HG03571 (cell line): ENCODE measurements at regions not wholly inside any gene's neighbourhood (a gene's known extent, or its start where the extent isn't known, plus 50 kb on each side); places are given as distances from the start of the nearest gene placed in this dataset.

Source experiments
- ATAC-seq: cut with Tn5 transposase; IDR thresholded peaks from one replicate; pipeline ENCODE4 v1.9.1; 2021; ENCODE audit not compliant: unreplicated experiment

- no peak for ATAC-seq
Measured at GRCh38 chr2:15860051-15860663, 80.2 kb upstream of the MYCN start.

DNA sequence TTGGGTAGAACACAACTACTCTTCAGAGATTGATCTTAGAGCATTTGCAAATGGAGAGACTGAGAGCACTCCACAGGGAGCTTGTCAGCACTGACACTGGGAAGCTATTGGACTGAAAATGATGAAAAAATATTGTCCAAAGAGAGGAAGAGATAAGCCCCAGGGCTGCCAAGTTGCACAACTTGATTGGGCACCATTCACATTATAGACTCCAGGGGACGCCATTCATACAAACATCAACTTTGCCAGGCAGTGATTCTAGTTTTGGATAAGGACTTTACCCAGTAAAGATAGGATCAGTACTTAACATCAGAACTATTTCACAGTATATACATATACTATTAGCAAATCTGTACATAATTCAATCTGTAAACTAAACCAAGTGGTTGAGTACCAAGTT, 79.6 kb upstream of the MYCN start:
- no peak for ATAC-seq

- no peak for ATAC-seq
Measured at GRCh38 chr2:15861172-15861822, 79.1 kb upstream of the MYCN start.

GRCh38 chr2:15861898-15862297, 78.5 kb upstream of the MYCN start:
- no peak for ATAC-seq

- ATAC-seq, result no peak
Measured at GRCh38 chr2:15863089-15863488, 77.3 kb upstream of the MYCN start.

DNA sequence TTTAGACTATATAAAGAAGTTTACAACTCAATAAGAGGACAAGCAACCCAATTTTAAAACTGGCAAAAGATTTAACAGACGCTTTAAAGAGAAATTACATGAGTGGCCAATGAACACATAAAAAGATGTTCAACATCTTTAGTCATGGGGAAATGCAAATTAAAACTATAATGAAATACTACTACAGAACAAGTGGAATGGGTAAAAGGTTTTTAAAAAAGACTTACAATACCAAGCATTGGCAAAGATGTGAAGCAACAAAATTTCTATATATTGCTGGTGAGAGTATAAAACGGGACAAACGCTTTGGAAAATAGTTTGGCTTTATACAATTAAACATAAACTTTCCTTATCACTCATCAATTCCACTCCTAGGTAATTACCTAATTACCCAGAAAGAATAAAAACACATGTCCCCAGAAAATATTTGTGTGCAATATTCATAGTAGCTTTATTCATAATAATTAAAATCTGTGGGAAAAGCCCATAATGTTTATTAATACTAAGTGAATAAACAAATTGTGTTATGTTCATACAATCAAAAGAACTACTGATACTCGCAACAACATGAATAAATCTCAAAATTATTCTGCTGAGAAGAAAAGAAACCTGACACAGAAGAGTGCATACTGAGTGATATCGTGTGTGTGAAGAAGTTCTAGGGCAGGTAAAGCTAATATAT, 76.7 kb upstream of the MYCN start:
- no peak for ATAC-seq

DNA sequence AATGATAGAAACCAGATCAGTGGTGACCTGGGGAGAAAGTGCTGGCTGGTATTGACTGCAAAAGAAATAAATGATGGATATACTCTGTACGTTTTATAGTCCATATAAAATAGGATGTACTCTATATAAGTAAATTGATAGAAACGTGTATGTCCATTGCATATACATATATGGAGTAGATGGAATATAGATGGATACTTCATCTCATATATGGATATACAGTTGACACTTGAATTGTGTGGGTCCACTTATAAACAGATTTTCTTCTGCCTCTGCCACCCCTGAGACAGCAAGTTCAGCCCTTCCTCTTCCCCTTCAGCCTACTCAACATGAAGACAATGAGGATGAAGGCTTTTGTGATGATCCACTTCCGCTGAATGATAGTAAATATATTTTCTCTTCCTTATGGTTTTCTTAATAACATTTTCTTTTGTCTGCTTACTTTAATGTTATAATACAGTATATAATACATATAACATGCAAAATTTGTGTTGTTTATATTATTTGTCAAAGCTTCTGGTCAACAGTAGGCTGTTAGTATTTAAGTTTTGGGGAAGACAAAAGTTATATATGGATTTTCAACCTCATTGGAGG, 76.1 kb upstream of the MYCN start:
- no peak for ATAC-seq

- no peak for ATAC-seq
Measured at GRCh38 chr2:15865923-15866322, 74.4 kb upstream of the MYCN start.

DNA sequence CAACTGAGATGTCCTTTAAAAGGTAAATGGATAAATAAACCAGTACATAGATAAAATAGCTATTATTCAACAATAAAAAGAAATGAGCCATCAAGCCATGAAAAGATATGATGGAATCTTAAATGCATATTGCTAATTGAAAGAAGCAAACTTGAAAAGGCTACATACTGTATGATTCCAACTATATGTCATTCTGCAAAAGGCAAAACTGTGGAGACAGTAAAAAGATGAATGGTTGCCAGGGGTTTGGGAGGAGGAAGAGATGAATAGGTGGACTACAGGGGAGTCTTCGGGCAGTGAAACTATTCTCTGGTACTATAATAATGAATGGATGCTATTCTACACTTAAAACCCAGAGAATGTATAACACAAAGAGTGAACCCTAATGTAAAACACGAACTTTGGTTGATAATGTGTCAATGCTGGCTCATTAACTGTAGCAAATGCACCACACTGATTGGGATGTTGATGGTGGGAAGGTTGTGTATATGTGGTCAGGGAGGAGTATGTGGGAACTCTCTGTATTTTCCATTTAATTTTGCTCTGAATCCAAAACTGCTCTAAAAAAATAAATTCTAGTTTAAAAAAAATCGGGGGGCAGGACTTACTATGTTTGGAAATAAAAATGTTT, 73.7 kb upstream of the MYCN start:
- no peak for ATAC-seq

- ATAC-seq, result no peak
Measured at GRCh38 chr2:15867194-15868171, 72.9 kb upstream of the MYCN start.

- no peak for ATAC-seq
Measured at GRCh38 chr2:15868186-15868585, 72.2 kb upstream of the MYCN start.

DNA sequence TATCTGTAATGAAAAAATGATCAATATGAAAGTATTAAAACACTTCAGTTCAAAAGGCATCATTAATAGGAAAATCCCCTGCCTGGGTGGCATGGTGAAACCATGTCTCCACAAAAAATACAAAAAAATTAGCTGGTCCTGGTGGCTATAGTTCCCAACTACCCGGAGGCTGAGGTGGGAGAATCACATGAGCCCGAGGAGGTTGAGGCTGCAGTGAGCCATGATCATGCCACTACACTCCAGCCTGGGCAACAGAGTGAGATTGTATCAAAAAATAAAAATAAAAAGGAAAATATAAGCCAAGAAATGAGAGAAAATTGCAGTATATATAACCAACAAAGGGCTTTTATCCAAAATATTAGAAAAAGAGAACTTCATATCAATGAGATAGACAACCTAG, 71.6 kb upstream of the MYCN start:
- no peak for ATAC-seq

DNA sequence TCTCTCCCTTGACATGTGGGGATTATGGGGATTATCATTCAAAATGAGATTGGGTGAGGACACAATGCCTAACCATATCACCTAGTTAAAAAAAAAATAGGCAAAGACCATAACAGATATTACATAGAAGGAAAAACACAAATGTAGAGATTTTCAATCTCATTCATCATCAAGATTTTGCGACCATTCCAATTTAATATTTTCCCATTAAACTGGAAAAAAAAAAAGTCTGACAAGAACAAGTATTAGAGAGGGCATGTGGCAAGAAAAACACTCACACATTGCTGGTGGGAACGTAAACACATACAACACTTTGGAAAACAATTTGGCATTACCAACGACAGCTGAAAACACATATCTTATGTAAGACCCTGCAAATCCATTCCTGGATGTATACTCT, 71.0 kb upstream of the MYCN start:
- no peak for ATAC-seq

GRCh38 chr2:15869871-15870270, 70.5 kb upstream of the MYCN start:
- no peak for ATAC-seq

DNA sequence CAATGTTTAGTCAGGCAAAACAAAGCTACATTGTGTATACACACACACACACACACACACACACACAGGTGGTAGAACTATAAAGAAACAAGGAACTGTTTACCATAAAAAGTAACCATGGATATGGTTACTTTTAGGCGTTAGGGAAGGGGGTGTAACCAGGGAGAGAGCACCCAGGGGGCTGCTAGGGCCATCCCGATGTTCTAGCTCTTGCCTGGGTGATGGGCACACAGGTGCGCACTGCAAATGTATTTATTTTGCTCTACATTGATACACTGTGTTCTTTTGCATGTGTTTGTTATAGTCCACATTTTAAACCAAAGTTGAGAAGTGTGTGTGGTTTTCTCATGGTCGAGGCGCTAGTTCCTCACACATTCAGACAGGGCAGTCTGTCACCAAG, 69.8 kb upstream of the MYCN start:
- ATAC-seq, result no peak

GRCh38 chr2:15871239-15871783, 69.0 kb upstream of the MYCN start:
- no peak for ATAC-seq

DNA sequence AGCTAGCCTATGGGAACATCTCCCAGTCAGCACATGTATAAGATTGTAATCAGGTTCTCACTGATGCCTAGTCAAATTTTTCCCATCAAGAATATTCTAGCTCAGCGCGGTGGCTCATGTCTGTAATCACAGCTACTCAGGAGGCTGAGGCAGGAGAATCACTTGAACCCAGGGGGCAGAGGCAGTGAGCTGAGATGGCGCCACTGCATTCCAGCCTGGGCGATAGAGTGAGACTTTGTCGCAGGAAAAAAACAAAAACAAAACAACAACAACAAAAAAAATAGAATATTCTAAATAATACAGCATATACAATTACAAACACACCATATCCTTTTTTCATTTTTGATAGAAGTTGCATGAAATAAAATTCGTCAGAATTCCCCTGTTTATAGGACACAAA, 67.5 kb upstream of the MYCN start:
- no peak for ATAC-seq

DNA sequence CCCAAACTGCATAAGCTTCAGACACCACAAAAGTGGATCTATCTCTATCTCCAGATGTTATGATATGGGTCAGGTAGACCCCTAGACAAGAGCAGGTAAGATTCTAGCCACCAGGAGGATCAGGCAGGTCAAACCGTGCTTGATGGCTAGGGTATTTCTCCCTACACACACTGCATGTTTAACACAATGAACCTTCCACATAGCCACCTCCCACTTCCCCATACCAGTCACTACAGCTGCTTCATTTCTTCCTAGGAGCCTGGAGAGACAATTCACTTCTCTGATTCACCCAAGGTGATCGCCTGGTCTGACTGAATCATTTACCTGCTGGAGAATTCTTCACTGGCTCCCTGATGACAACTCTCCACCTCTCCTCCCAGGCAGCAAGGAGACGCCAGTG, 66.0 kb upstream of the MYCN start:
- no peak for ATAC-seq

GRCh38 chr2:15874854-15875804, 65.2 kb upstream of the MYCN start:
- no peak for ATAC-seq
